Panc1 (cell line): ENCODE measurements at regions not wholly inside any gene's neighbourhood (a gene's known extent, or its start where the extent isn't known, plus 50 kb on each side); places are given as distances from the start of the nearest gene placed in this dataset.

Experiments used
- ATAC-seq: fragments of 200-7000 bp; cut with Tn5 transposase; 2 replicates; pipeline ENCODE4 v1.9.1; 2020; ENCODE audit warnings: mild to moderate bottlenecking, moderate library complexity
- BruUV-seq: library from RNA; stranded (reverse); fragments of 400-500 nt; replicated peaks from 2 replicates; lab custom pipeline; 2021; lab: Mats Ljungman, UMichigan
- CTCF ChIA-PET: fragments of 300-600 bp; sonication (Branson Sonifier 250); formaldehyde crosslinking; loops from one replicate; lab custom pipeline; 2022; ENCODE audit warnings: antibody characterized with exemption; lab: Charles Lee
- POLR2A ChIA-PET: fragments of 300-600 bp; sonication (Branson Sonifier 250); formaldehyde crosslinking; loops from one replicate; lab custom pipeline; 2022; ENCODE audit warnings: antibody characterized with exemption; lab: Charles Lee
- DNase-seq: peaks from one replicate; pipeline ENCODE4 v3.0.0-alpha.2; 2010; ENCODE audit warnings: low read depth, low spot score
- H3K27ac ChIP-seq: 2 replicates; pipeline ENCODE4 v1.5.1; 2011; ENCODE audit warnings: mild to moderate bottlenecking, low read length, inconsistent platforms
- H3K27me3 ChIP-seq: fragments of 200-500 bp; sonication (Bioruptor generic); 2 replicates; pipeline ENCODE4 v1.6.0; 2014; ENCODE audit warnings: low read length, inconsistent platforms; ENCODE audit not compliant: control insufficient read depth, insufficient read depth
- H3K36me3 ChIP-seq: fragments of 200-500 bp; sonication (Bioruptor generic); 2 replicates; pipeline ENCODE4 v1.5.1; 2014; ENCODE audit warnings: inconsistent platforms, mild to moderate bottlenecking, low read length, moderate library complexity; ENCODE audit not compliant: control insufficient read depth, insufficient read depth
- H3K4me1 ChIP-seq: 2 replicates; pipeline ENCODE4 v1.5.1; 2011; ENCODE audit warnings: inconsistent platforms, mild to moderate bottlenecking, low read length, moderate library complexity; ENCODE audit not compliant: control insufficient read depth, insufficient read depth
- H3K4me3 ChIP-seq, 2 experiments: 2 replicates each; pipeline ENCODE4 v1.5.1; 2011 to 2012; ENCODE audit warnings: low read depth in 2 of 2, low read length in 2 of 2, mild to moderate bottlenecking in 2 of 2, inconsistent platforms in 1 of 2, moderate library complexity in 1 of 2
- H3K9me3 ChIP-seq: fragments of 200-500 bp; sonication (Bioruptor generic); 2 replicates; pipeline ENCODE4 v1.5.1; 2014; ENCODE audit warnings: low read depth, mild to moderate bottlenecking, inconsistent platforms, low read length, moderate library complexity; ENCODE audit not compliant: control insufficient read depth, insufficient read depth
- POLR2AphosphoS5 ChIP-seq: IDR thresholded peaks from 2 replicates; pipeline ENCODE4 v1.6.1; 2012; ENCODE audit warnings: mild to moderate bottlenecking, low read depth, low read length, moderate library complexity
- SIN3A ChIP-seq: IDR thresholded peaks from 2 replicates; pipeline ENCODE4 v1.6.1; 2012; ENCODE audit warnings: low read depth, mild to moderate bottlenecking, low read length, moderate library complexity, borderline replicate concordance; ENCODE audit not compliant: insufficient read depth
- TCF7L2 ChIP-seq: IDR thresholded peaks from 2 replicates; pipeline ENCODE4 v1.6.1; 2011; ENCODE audit warnings: mild to moderate bottlenecking, low read depth, low read length, inconsistent platforms
- in situ Hi-C: cut with HindIII; loops from 2 replicates; pipeline ENCODE4 v1.10.0; 2016; ENCODE audit warnings: low sequenced_read_pairs, low pct_unique_long_range_greater_than_20kb
- intact Hi-C: fragments of 100-400 bp; cut with micrococcal nuclease; formaldehyde crosslinking; loops from one replicate; pipeline ENCODE4 v1.10.0; 2022; ENCODE audit not compliant: unreplicated experiment
- TF ChIP-seq, protein P1 (sequence below): fragments of 450-650 bp; IDR thresholded peaks from 2 replicates; pipeline ENCODE4 v1.5.1; 2017; ENCODE audit warnings: mild to moderate bottlenecking
- TF ChIP-seq, protein P2 (sequence below), 2 experiments: IDR thresholded peaks; 2 replicates each; pipeline ENCODE4 v1.6.1; 2011 to 2012; ENCODE audit warnings: low read depth in 2 of 2, control low read depth in 1 of 2, low read length in 1 of 2, mild to moderate bottlenecking in 1 of 2, moderate library complexity in 1 of 2; ENCODE audit not compliant: insufficient read depth in 1 of 2

DNA sequence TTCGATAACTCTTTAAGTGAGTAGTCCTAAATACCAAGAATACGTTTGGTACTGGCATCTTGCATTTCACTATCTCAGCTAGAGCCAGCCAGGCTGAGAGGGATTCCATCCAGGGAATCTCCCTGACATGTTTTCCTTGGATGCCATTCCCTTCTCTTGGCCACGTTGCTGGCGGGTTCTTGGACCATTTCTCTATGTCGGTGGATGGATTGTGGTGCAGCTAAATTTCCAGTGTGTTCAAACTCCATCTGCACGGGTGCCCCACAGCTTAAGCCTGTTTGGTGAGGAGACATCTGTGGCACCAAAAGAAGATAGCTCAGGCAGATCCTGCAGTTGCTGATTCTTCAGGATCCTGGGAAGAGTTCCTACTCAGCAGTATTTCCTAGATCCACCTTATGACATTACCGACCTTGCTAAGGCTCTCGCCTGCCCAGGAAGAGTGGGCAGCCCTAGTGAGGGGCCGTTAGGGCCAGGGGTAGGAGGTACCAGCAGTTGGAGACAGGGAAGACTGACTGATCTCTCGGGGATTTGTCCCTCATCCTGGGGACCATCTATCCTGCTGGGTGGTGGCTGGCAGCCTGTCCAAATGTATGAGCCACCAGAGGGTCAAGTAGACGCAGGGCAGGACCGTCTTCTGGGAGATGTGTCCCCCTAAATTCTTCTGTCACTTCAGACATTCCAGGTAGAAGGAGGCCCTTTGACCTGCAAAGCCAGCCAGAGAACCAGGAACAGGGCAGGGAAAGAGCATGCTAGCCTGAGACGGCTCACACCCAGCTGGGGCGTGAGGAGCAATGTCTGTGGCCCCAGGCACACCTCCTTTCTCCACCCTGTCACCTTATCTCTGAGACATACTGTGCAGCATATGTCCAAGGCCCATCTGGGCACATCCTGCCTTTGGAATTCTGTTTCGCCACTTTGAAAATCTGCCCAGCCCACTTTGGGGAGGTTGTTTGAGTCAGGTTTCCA lies 72.6 kb upstream of the CAPRIN2 start:
- DNase-seq (no peak), ATAC-seq (no peak)
- BruUV-seq: no TSS peak
- Histone ChIP-seq H3K9me3 (no peaks in the 10 kb centered on the region), H3K36me3 (no peaks in the 10 kb centered on the region), H3K4me1 (no peaks in the 10 kb centered on the region), H3K27ac (no peak overlapping the region), H3K27me3 (peaks cover 10% of the 10 kb centered on the region; the same call in 1 of the 2 replicates), H3K4me3 (no peak overlapping the region)
- CTCF ChIA-PET: no interaction called here
- in situ Hi-C loops (no loop called here), intact Hi-C loops (no loop called here)
- POLR2A ChIA-PET: no interaction called here
- no peak for TF ChIP-seq POLR2AphosphoS5

DNA sequence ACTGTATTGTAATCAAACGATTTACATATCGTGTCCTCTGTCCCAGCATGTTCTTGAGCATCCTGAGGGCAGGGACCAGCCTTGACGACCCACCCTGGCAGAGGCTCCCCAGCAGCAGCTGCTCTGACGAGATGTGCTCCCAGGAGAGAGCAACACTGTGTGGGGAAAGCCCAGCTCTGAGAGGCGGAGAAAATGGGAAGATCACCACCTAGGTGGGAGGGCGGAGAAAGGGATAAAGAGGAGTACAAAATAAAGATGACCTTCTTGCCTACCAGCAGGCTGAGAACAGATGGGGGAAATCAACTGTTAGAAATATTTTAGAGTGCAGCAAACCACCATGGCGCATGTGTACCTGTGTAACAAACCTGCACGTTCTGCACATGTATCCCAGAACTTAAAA lies 71.5 kb upstream of the CAPRIN2 start:
- in situ Hi-C loops: no loop called here
- H3K27me3 ChIP-seq: peaks cover 9% of the 10 kb centered on the region; the same call in 1 of the 2 replicates
- BruUV-seq: no TSS peak
- ATAC-seq (no peak), DNase-seq (no peak)
- H3K27ac ChIP-seq: no peak overlapping the region
- no peak overlapping the region for H3K4me3 ChIP-seq
- ChIA-PET CTCF (no interaction called here), POLR2A (no interaction called here)
- H3K36me3 ChIP-seq: no peaks in the 10 kb centered on the region
- intact Hi-C loops: no loop called here
- TF ChIP-seq POLR2AphosphoS5 (no peak), TCF7L2 (no peak), SIN3A (no peak)
- TF ChIP-seq, protein P1, sequence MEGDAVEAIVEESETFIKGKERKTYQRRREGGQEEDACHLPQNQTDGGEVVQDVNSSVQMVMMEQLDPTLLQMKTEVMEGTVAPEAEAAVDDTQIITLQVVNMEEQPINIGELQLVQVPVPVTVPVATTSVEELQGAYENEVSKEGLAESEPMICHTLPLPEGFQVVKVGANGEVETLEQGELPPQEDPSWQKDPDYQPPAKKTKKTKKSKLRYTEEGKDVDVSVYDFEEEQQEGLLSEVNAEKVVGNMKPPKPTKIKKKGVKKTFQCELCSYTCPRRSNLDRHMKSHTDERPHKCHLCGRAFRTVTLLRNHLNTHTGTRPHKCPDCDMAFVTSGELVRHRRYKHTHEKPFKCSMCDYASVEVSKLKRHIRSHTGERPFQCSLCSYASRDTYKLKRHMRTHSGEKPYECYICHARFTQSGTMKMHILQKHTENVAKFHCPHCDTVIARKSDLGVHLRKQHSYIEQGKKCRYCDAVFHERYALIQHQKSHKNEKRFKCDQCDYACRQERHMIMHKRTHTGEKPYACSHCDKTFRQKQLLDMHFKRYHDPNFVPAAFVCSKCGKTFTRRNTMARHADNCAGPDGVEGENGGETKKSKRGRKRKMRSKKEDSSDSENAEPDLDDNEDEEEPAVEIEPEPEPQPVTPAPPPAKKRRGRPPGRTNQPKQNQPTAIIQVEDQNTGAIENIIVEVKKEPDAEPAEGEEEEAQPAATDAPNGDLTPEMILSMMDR: no peak
- TF ChIP-seq, protein P2, sequence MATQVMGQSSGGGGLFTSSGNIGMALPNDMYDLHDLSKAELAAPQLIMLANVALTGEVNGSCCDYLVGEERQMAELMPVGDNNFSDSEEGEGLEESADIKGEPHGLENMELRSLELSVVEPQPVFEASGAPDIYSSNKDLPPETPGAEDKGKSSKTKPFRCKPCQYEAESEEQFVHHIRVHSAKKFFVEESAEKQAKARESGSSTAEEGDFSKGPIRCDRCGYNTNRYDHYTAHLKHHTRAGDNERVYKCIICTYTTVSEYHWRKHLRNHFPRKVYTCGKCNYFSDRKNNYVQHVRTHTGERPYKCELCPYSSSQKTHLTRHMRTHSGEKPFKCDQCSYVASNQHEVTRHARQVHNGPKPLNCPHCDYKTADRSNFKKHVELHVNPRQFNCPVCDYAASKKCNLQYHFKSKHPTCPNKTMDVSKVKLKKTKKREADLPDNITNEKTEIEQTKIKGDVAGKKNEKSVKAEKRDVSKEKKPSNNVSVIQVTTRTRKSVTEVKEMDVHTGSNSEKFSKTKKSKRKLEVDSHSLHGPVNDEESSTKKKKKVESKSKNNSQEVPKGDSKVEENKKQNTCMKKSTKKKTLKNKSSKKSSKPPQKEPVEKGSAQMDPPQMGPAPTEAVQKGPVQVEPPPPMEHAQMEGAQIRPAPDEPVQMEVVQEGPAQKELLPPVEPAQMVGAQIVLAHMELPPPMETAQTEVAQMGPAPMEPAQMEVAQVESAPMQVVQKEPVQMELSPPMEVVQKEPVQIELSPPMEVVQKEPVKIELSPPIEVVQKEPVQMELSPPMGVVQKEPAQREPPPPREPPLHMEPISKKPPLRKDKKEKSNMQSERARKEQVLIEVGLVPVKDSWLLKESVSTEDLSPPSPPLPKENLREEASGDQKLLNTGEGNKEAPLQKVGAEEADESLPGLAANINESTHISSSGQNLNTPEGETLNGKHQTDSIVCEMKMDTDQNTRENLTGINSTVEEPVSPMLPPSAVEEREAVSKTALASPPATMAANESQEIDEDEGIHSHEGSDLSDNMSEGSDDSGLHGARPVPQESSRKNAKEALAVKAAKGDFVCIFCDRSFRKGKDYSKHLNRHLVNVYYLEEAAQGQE (IDR thresholded peaks at IDR 0.05; ENCODE audit: insufficient read depth in 1 of 2, low read depth in 2 of 2, low read length in 1 of 2): no peak
- peaks cover 5% of the 10 kb centered on the region; the same call in 1 of the 2 replicates for H3K4me1 ChIP-seq
- H3K9me3 ChIP-seq: no peaks in the 10 kb centered on the region

DNA sequence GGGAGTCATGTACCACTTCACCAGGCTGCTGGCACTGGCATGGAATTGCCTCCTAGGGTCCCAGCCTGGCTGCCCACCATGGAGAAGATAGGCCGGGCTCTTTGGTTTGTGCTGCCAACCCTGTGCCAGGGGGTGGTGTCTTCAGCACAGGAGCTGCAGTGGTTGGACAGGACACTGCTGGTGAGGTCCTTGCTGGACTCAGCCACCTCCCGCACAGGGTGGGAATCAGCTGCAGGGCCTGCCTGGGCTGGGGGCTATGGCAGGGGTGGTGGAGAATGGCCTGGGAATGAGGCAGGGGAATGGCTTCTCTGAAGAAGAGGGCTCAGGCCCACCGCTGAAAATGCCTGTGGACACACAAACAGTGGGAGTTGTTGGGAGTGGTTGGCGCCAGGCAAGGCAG lies 70.6 kb upstream of the CAPRIN2 start:
- H3K27me3 ChIP-seq: peaks cover 6% of the 10 kb centered on the region; the same call in 1 of the 2 replicates
- TF ChIP-seq TCF7L2: no peak
- TF ChIP-seq, protein P1: no peak
- TF ChIP-seq, protein P2 (IDR thresholded peaks at IDR 0.05; ENCODE audit: insufficient read depth in 1 of 2, low read depth in 2 of 2, low read length in 1 of 2): no peak
- TF ChIP-seq SIN3A: no peak
- TF ChIP-seq POLR2AphosphoS5: no peak
- ATAC-seq (no peak), DNase-seq (no peak)
- no peak overlapping the region for H3K4me3 ChIP-seq
- BruUV-seq: no TSS peak
- ChIA-PET CTCF (no interaction called here), POLR2A (no interaction called here)
- H3K36me3 ChIP-seq: no peaks in the 10 kb centered on the region
- intact Hi-C loops (no loop called here), in situ Hi-C loops (no loop called here)
- H3K9me3 ChIP-seq: no peaks in the 10 kb centered on the region
- peaks cover 10% of the 10 kb centered on the region for H3K4me1 ChIP-seq
- H3K27ac ChIP-seq: no peak overlapping the region
